PC-9 (cell line): ENCODE measurements at regions not wholly inside any gene's neighbourhood (a gene's known extent, or its start where the extent isn't known, plus 50 kb on each side); places are given as distances from the start of the nearest gene placed in this dataset.

Experiments
- BruUV-seq: library from RNA; stranded (reverse); fragments of 400-500 nt; replicated peaks from 2 replicates; lab custom pipeline; 2021; lab: Mats Ljungman, UMichigan
- CTCF ChIA-PET: fragments of 300-600 bp; sonication (Branson Sonifier 250); formaldehyde crosslinking; loops from one replicate; lab custom pipeline; 2022; ENCODE audit warnings: antibody characterized with exemption; lab: Charles Lee
- POLR2A ChIA-PET: fragments of 300-600 bp; sonication (Branson Sonifier 250); formaldehyde crosslinking; loops from one replicate; lab custom pipeline; 2022; ENCODE audit warnings: antibody characterized with exemption; ENCODE audit not compliant: unreplicated experiment; lab: Charles Lee
- DNase-seq, 2 experiments: peaks; one replicate each; pipeline versions ENCODE4 v3.0.0 to v3.0.0-alpha.2; 2015 to 2022; ENCODE audit warnings: mixed read lengths in 1 of 2
- H2AFZ ChIP-seq: fragments of 200-600 bp; sonication (generic); 2 replicates; pipeline ENCODE4 v1.8.1; 2017; ENCODE audit warnings: antibody characterized with exemption
- H3F3A ChIP-seq: fragments of 200-600 bp; sonication (generic); 2 replicates; pipeline ENCODE4 v1.8.1; 2017; ENCODE audit warnings: antibody characterized with exemption, mild to moderate bottlenecking, low read depth; ENCODE audit not compliant: insufficient read depth
- H3K27ac ChIP-seq: fragments of 200-600 bp; sonication (generic); 2 replicates; pipeline ENCODE4 v1.6.1; 2016; ENCODE audit warnings: mixed run types
- H3K27me3 ChIP-seq: fragments of 200-600 bp; sonication (generic); 2 replicates; pipeline ENCODE4 v1.6.1; 2016; ENCODE audit warnings: low read depth, mixed run types; ENCODE audit not compliant: insufficient read depth
- H3K36me3 ChIP-seq: fragments of 200-600 bp; sonication (generic); 2 replicates; pipeline ENCODE4 v1.6.1; 2016; ENCODE audit warnings: low read depth, mixed run types
- H3K4me1 ChIP-seq: fragments of 200-600 bp; sonication (generic); replicated peaks from 2 replicates; pipeline ENCODE4 v1.6.1; 2016; ENCODE audit warnings: mixed run types; ENCODE audit not compliant: insufficient read depth
- H3K4me2 ChIP-seq: fragments of 200-600 bp; sonication (generic); 2 replicates; pipeline ENCODE4 v1.6.1; 2017; ENCODE audit warnings: mixed run types
- H3K4me3 ChIP-seq: fragments of 200-600 bp; sonication (generic); 2 replicates; pipeline ENCODE4 v1.6.1; 2016; ENCODE audit warnings: mixed run types
- H3K79me2 ChIP-seq: fragments of 200-600 bp; sonication (generic); 2 replicates; pipeline ENCODE4 v1.6.1; 2017; ENCODE audit warnings: low read depth, mixed run types
- H3K9me2 ChIP-seq: fragments of 200-600 bp; sonication (generic); 2 replicates; pipeline ENCODE4 v1.8.1; 2017; ENCODE audit warnings: mild to moderate bottlenecking; ENCODE audit not compliant: insufficient read depth
- H3K9me3 ChIP-seq: fragments of 200-600 bp; sonication (generic); 2 replicates; pipeline ENCODE4 v1.8.1; 2016; ENCODE audit warnings: low read depth; ENCODE audit not compliant: insufficient read depth
- H4K20me1 ChIP-seq: fragments of 200-600 bp; sonication (generic); 2 replicates; pipeline ENCODE4 v1.8.1; 2017; ENCODE audit not compliant: insufficient read depth
- CTCF ChIP-seq: fragments of 200-600 bp; sonication (generic); conservative IDR thresholded peaks from 2 replicates; pipeline ENCODE4 v1.6.1; 2017; ENCODE audit warnings: mixed run types, antibody characterized with exemption, mild to moderate bottlenecking, moderate library complexity
- EZH2 ChIP-seq: fragments of 200-600 bp; sonication (generic); IDR thresholded peaks from 2 replicates; pipeline ENCODE4 v1.8.0; 2017; ENCODE audit warnings: antibody characterized with exemption, low read depth
- intact Hi-C: fragments of 100-400 bp; cut with micrococcal nuclease; formaldehyde crosslinking; loops from one replicate; pipeline ENCODE4 v1.10.0; 2022; ENCODE audit not compliant: unreplicated experiment

- TF ChIP-seq CTCF (no peak), EZH2 (no peak)
- Histone ChIP-seq H3K27me3 (no peaks in the 10 kb centered on the region), H3K27ac (no peak overlapping the region), H3K9me3 (no peaks in the 10 kb centered on the region), H4K20me1 (no peaks in the 10 kb centered on the region), H3K4me1 (peaks cover 23% of the 10 kb centered on the region), H3K79me2 (no peaks in the 10 kb centered on the region), H2AFZ (no peak overlapping the region), H3K9me2 (no peaks in the 10 kb centered on the region), H3F3A (peaks cover 9% of the 10 kb centered on the region; the same call in 1 of the 2 replicates), H3K36me3 (no peaks in the 10 kb centered on the region), H3K4me3 (no peak overlapping the region), H3K4me2 (no peak overlapping the region)
- intact Hi-C loops, result no loop called here
- ChIA-PET CTCF (no interaction called here), POLR2A (no interaction called here)
- no TSS peak for BruUV-seq
- DNase-seq, result no peak
Measured at GRCh38 chr5:38612851-38613250, 56.4 kb upstream of the LIFR start.

GRCh38 chr5:38613490-38613889 is 57.0 kb upstream of the LIFR start:
- no TSS peak for BruUV-seq
- CTCF ChIA-PET, result interaction anchor here (1.6 to 1.7 kb wide), 2 partner anchors 23 to 172 kb away, joined by 5 to 6 read pairs; no protein-coding TSS in a partner anchor
- no peaks in the 10 kb centered on the region for H3K9me3 ChIP-seq
- TF ChIP-seq EZH2 (no peak), CTCF (no peak)
- H3K27me3 ChIP-seq, result no peaks in the 10 kb centered on the region
- H3F3A ChIP-seq, result peaks cover 3% of the 10 kb centered on the region; the same call in 1 of the 2 replicates
- H3K4me1 ChIP-seq, result peaks cover 17% of the 10 kb centered on the region
- H3K4me3 ChIP-seq, result no peak overlapping the region
- H3K27ac ChIP-seq, result no peak overlapping the region
- no peak for DNase-seq
- H3K79me2 ChIP-seq, result no peaks in the 10 kb centered on the region
- no peaks in the 10 kb centered on the region for H4K20me1 ChIP-seq
- POLR2A ChIA-PET, result no interaction called here
- H3K36me3 ChIP-seq, result no peaks in the 10 kb centered on the region
- H3K9me2 ChIP-seq, result no peaks in the 10 kb centered on the region
- H2AFZ ChIP-seq, result no peak overlapping the region
- intact Hi-C loops, result no loop called here
- H3K4me2 ChIP-seq, result no peak overlapping the region

- Histone ChIP-seq H3K27ac (no peak overlapping the region), H3K4me1 (peaks cover 11% of the 10 kb centered on the region), H3K79me2 (no peaks in the 10 kb centered on the region), H3F3A (no peaks in the 10 kb centered on the region), H3K9me3 (no peaks in the 10 kb centered on the region; the same call in 1 of the 2 replicates), H4K20me1 (no peaks in the 10 kb centered on the region), H3K36me3 (no peaks in the 10 kb centered on the region), H3K9me2 (no peaks in the 10 kb centered on the region), H3K27me3 (no peaks in the 10 kb centered on the region), H3K4me2 (peak overlapping the region; percentile 34), H2AFZ (peak overlapping the region; percentile 61), H3K4me3 (no peak overlapping the region)
- ChIA-PET CTCF (interaction anchor here (0.7 to 1.7 kb wide), 5 partner anchors 15 to 193 kb away, joined by 3 to 6 read pairs (median 3); no protein-coding TSS in a partner anchor), POLR2A (interaction anchor here (0.5 to 0.9 kb wide), 3 partner anchors 22 to 1224 kb away, joined by 3 to 12 read pairs (median 8); no protein-coding TSS in a partner anchor)
- no peak for TF ChIP-seq EZH2
- no peak for TF ChIP-seq CTCF
- no TSS peak for BruUV-seq
- intact Hi-C loops, result loop anchor here (1.0 kb wide), 1 partner anchor 21 kb away; no protein-coding TSS in a partner anchor
- peak; percentile 64 to 83 for DNase-seq
Measured at GRCh38 chr5:38613992-38614836, 57.8 kb upstream of the LIFR start.
